HepG2 (cell line): ENCODE measurements at regions not wholly inside any gene's neighbourhood (a gene's known extent, or its start where the extent isn't known, plus 50 kb on each side); places are given as distances from the start of the nearest gene placed in this dataset.

ENCODE experiments used
- ATAC-seq: fragments of 200-7000 bp; cut with Tn5 transposase; 3 replicates; pipeline ENCODE4 v1.9.1; 2020; ENCODE audit warnings: mild to moderate bottlenecking, moderate library complexity
- BruUV-seq: library from RNA; stranded (reverse); fragments of 400-500 nt; replicated peaks from 2 replicates; lab custom pipeline; 2021; lab: Mats Ljungman, UMichigan
- CTCF ChIA-PET: fragments of 300-600 bp; formaldehyde crosslinking; extraction: SDS; loops from one replicate; lab custom pipeline; 2021; ENCODE audit warnings: low total read pairs, inconsistent platforms, low intra/inter-chr PET ratio; lab: Yijun Ruan, JAX
- POLR2A ChIA-PET: fragments of 350-600 bp; sonication (Branson Sonifier 250); formaldehyde crosslinking; loops from one replicate; lab custom pipeline; 2020; ENCODE audit warnings: antibody characterized with exemption, inconsistent platforms; lab: Yijun Ruan, JAX
- DNase-seq: peaks from one replicate; pipeline ENCODE4 v3.0.0-alpha.2; 2015; ENCODE audit warnings: low spot score
- FAIRE-seq: peaks from 3 replicates; lab custom pipeline; 2011; peaks lifted over from hg19 to GRCh38; lab: Jason Lieb, UNC
- H2AFZ ChIP-seq: one replicate; pipeline ENCODE4 v1.6.1; 2011; ENCODE audit warnings: low read length, inconsistent platforms
- H3K27ac ChIP-seq: fragments of 300-600 bp; 3 replicates; pipeline ENCODE4 v1.8.0; 2011; ENCODE audit warnings: mixed run types, mild to moderate bottlenecking, mixed read lengths, low read length, inconsistent platforms; ENCODE audit not compliant: insufficient read depth; ENCODE audit errors: extremely low read length
- H3K27me3 ChIP-seq, 2 experiments: fragments of 200-600 bp in 1 of 2; 2 replicates in 1 of 2; 3 replicates in 1 of 2; pipeline versions ENCODE4 v1.6.0 to v1.8.0; 2011; ENCODE audit warnings: low read length in 2 of 2, mild to moderate bottlenecking in 2 of 2, moderate library complexity in 2 of 2, inconsistent platforms in 1 of 2; ENCODE audit not compliant: insufficient read depth in 2 of 2, control insufficient read depth in 1 of 2
- H3K36me3 ChIP-seq, 2 experiments: fragments of 200-600 bp in 1 of 2; replicated peaks in 1 of 2; 2 replicates in 1 of 2; 3 replicates in 1 of 2; pipeline versions ENCODE4 v1.5.1 to v1.8.0; 2011; ENCODE audit warnings: low read length in 2 of 2, inconsistent platforms in 1 of 2; ENCODE audit not compliant: insufficient read depth in 2 of 2, control insufficient read depth in 1 of 2
- H3K4me1 ChIP-seq: 2 replicates; pipeline ENCODE4 v1.5.1; 2012; ENCODE audit warnings: low read length, inconsistent platforms; ENCODE audit not compliant: insufficient read depth
- H3K4me2 ChIP-seq: 2 replicates; pipeline ENCODE4 v1.6.0; 2011; ENCODE audit warnings: low read depth, low read length, inconsistent platforms
- H3K4me3 ChIP-seq, 3 experiments: fragments of 200-600 bp in 1 of 3; sonication (generic), shearing (Covaris generic) in 1 of 3; replicated peaks in 1 of 3; 2 replicates each; pipeline ENCODE4 v1.5.1; 2011 to 2016; ENCODE audit warnings: low read length in 3 of 3, inconsistent platforms in 2 of 3, low read depth in 2 of 3, mild to moderate bottlenecking in 2 of 3, control low read depth in 1 of 3, mixed read lengths in 1 of 3; ENCODE audit not compliant: insufficient read depth in 1 of 3
- H3K79me2 ChIP-seq: one replicate; pipeline ENCODE4 v1.6.1; 2011; ENCODE audit warnings: low read length, inconsistent platforms; ENCODE audit not compliant: insufficient read depth
- H3K9ac ChIP-seq: 2 replicates; pipeline ENCODE4 v1.6.0; 2011; ENCODE audit warnings: mild to moderate bottlenecking, low read depth, low read length, inconsistent platforms; ENCODE audit not compliant: insufficient read depth
- H3K9me3 ChIP-seq: 2 replicates; pipeline ENCODE4 v1.5.1; 2012; ENCODE audit warnings: mild to moderate bottlenecking, low read length
- H4K20me1 ChIP-seq: 2 replicates; pipeline ENCODE4 v1.6.0; 2011; ENCODE audit warnings: inconsistent platforms, mild to moderate bottlenecking, low read length, moderate library complexity; ENCODE audit not compliant: insufficient read depth
- BCL3 ChIP-seq: sonication (generic); formaldehyde crosslinking; IDR thresholded peaks from 2 replicates; pipeline ENCODE4 v1.5.1; 2020; ENCODE audit warnings: mild to moderate bottlenecking, missing genetic modification reagents, moderate library complexity
- CTCF ChIP-seq: sonication (generic); formaldehyde crosslinking; IDR thresholded peaks from 2 replicates; pipeline ENCODE4 v1.5.0; 2020; ENCODE audit warnings: mild to moderate bottlenecking, missing genetic modification reagents, moderate library complexity
- DRAP1 ChIP-seq: IDR thresholded peaks from 2 replicates; pipeline ENCODE4 v1.6.1; 2016; ENCODE audit warnings: missing genetic modification reagents, missing compliant biosample characterization
- GFI1 ChIP-seq: sonication (generic); formaldehyde crosslinking; IDR thresholded peaks from 2 replicates; pipeline ENCODE4 v1.5.0; 2020; ENCODE audit warnings: missing genetic modification reagents, mild to moderate bottlenecking, borderline replicate concordance
- MBD4 ChIP-seq: IDR thresholded peaks from 2 replicates; pipeline ENCODE4 v1.6.1; 2012; ENCODE audit warnings: low read length, inconsistent platforms, borderline replicate concordance
- MTA1 ChIP-seq: sonication (generic); formaldehyde crosslinking; IDR thresholded peaks from 2 replicates; pipeline ENCODE4 v1.4.0; 2020; ENCODE audit warnings: missing genetic modification reagents, mild to moderate bottlenecking, borderline replicate concordance
- NFIC ChIP-seq: IDR thresholded peaks from 2 replicates; pipeline ENCODE4 v1.6.1; 2012; ENCODE audit warnings: mild to moderate bottlenecking, low read length, inconsistent platforms
- NKX3-1 ChIP-seq: sonication (generic); formaldehyde crosslinking; IDR thresholded peaks from 2 replicates; pipeline ENCODE4 v1.5.0; 2020; ENCODE audit warnings: missing genetic modification reagents
- PAWR ChIP-seq: sonication (generic); formaldehyde crosslinking; IDR thresholded peaks from 2 replicates; pipeline ENCODE4 v1.4.0; 2020; ENCODE audit warnings: missing genetic modification reagents, mild to moderate bottlenecking, borderline replicate concordance
- POLR2AphosphoS2 ChIP-seq: IDR thresholded peaks from 2 replicates; pipeline ENCODE4 v1.6.1; 2011; ENCODE audit warnings: low read depth, low read length, improper control_type of control experiment
- SIX1 ChIP-seq: sonication (generic); formaldehyde crosslinking; IDR thresholded peaks from 2 replicates; pipeline ENCODE4 v1.4.0; 2020; ENCODE audit warnings: missing genetic modification reagents, borderline replicate concordance
- ZBTB49 ChIP-seq: sonication (generic); formaldehyde crosslinking; IDR thresholded peaks from 2 replicates; pipeline ENCODE4 v1.4.0; 2020; ENCODE audit warnings: missing genetic modification reagents, borderline replicate concordance
- ZFP36 ChIP-seq: fragments of 150-350 bp; IDR thresholded peaks from 2 replicates; pipeline ENCODE4 v1.6.1; 2018; ENCODE audit warnings: borderline replicate concordance, low read length, low read depth; ENCODE audit not compliant: partially characterized antibody
- WGBS: methylation state at CpG from one replicate; pipeline ENCODE4 v1.1.6; 2017; ENCODE audit warnings: low lambda C conversion rate; 5-methylcytosine and 5-hydroxymethylcytosine counted together
- in situ Hi-C: cut with HindIII; loops from 2 replicates; pipeline ENCODE4 v1.10.0; 2017; ENCODE audit warnings: low pct_unique_long_range_greater_than_20kb; ENCODE audit not compliant: extremely low pct_ligation_motif_present
- intact Hi-C: fragments of 100-400 bp; cut with micrococcal nuclease; formaldehyde crosslinking; loops from one replicate; pipeline ENCODE4 v1.10.0; 2022; ENCODE audit not compliant: unreplicated experiment

GRCh38 chrX:42398967-42399631 lies 378.9 kb downstream of the PPP1R2C start:
- no peak overlapping the region for H2AFZ ChIP-seq
- H3K27ac ChIP-seq, result no peak overlapping the region
- ATAC-seq, result no peak
- H3K4me1 ChIP-seq, result no peaks in the 10 kb centered on the region
- no peak for TF ChIP-seq DRAP1 (CRISPR knock-in tag)
- no peak for TF ChIP-seq ZFP36
- no peak for TF ChIP-seq CTCF (CRISPR knock-in tag)
- H3K9ac ChIP-seq, result no peak overlapping the region
- H3K4me3 ChIP-seq, result no peak overlapping the region
- intact Hi-C loops, result no loop called here
- no peaks in the 10 kb centered on the region for H4K20me1 ChIP-seq
- H3K9me3 ChIP-seq, result no peaks in the 10 kb centered on the region
- 48% methylated on average over 8 of the region's 8 CpGs for WGBS
- H3K4me2 ChIP-seq, result no peak overlapping the region
- no peaks in the 10 kb centered on the region for H3K36me3 ChIP-seq
- in situ Hi-C loops, result no loop called here
- FAIRE-seq, result no peak
- H3K79me2 ChIP-seq, result no peaks in the 10 kb centered on the region
- H3K27me3 ChIP-seq, result no peaks in the 10 kb centered on the region
- DNase-seq, result no peak
- POLR2A ChIA-PET, result no interaction called here
- CTCF ChIA-PET, result no interaction called here
- BruUV-seq, result no TSS peak

- Histone ChIP-seq H4K20me1 (no peaks in the 10 kb centered on the region), H3K36me3 (no peaks in the 10 kb centered on the region), H2AFZ (no peak overlapping the region), H3K4me1 (no peaks in the 10 kb centered on the region), H3K4me2 (no peak overlapping the region), H3K27me3 (no peaks in the 10 kb centered on the region), H3K4me3 (no peak overlapping the region), H3K79me2 (no peaks in the 10 kb centered on the region), H3K9ac (no peak overlapping the region), H3K9me3 (no peaks in the 10 kb centered on the region), H3K27ac (no peak overlapping the region)
- 30% methylated on average over 3 of the region's 4 CpGs for WGBS
- no TSS peak for BruUV-seq
- ChIA-PET POLR2A (no interaction called here), CTCF (no interaction called here)
- intact Hi-C loops (no loop called here), in situ Hi-C loops (no loop called here)
- no peak for FAIRE-seq
- no peak for DNase-seq
- no peak for ATAC-seq
- TF ChIP-seq MTA1 (CRISPR knock-in tag), result no peak
- TF ChIP-seq BCL3 (CRISPR knock-in tag), result no peak
- TF ChIP-seq NKX3-1 (CRISPR knock-in tag), result no peak
- TF ChIP-seq GFI1 (CRISPR knock-in tag), result no peak
- no peak for TF ChIP-seq ZBTB49 (CRISPR knock-in tag)
- no peak for TF ChIP-seq POLR2AphosphoS2
- TF ChIP-seq SIX1 (CRISPR knock-in tag), result no peak
- TF ChIP-seq NFIC, result no peak
- TF ChIP-seq MBD4, result no peak
- TF ChIP-seq PAWR (CRISPR knock-in tag), result no peak
Observed at GRCh38 chrX:42396136-42396535, 381.8 kb downstream of the PPP1R2C start.
